Keratinocyte (primary cell): ENCODE measurements at regions not wholly inside any gene's neighbourhood (a gene's known extent, or its start where the extent isn't known, plus 50 kb on each side); places are given as distances from the start of the nearest gene placed in this dataset.

Experiments used
- DNase-seq: peaks from one replicate; pipeline ENCODE4 v3.0.0-alpha.2; 2011; ENCODE audit warnings: low read depth, missing footprints, low spot score
- FAIRE-seq: peaks from 2 replicates; lab custom pipeline; 2011; peaks lifted over from hg19 to GRCh38; lab: Jason Lieb, UNC
- H2AFZ ChIP-seq: 2 replicates; pipeline ENCODE4 v1.6.0; 2012; ENCODE audit warnings: low read length, control low read depth, inconsistent platforms; ENCODE audit not compliant: control insufficient read depth
- H3K27ac ChIP-seq: 2 replicates; pipeline ENCODE4 v1.5.1; 2011; ENCODE audit warnings: low read length; ENCODE audit not compliant: control insufficient read depth, insufficient read depth
- H3K27me3 ChIP-seq: 3 replicates; pipeline ENCODE4 v1.6.0; 2011; ENCODE audit warnings: low read length; ENCODE audit not compliant: control insufficient read depth, insufficient read depth; ENCODE audit errors: extremely low read depth
- H3K36me3 ChIP-seq, 2 experiments: 2 replicates in 1 of 2; 3 replicates in 1 of 2; pipeline ENCODE4 v1.5.1; 2011; ENCODE audit warnings: low read length in 2 of 2, mild to moderate bottlenecking in 1 of 2; ENCODE audit not compliant: control insufficient read depth in 2 of 2, insufficient read depth in 2 of 2; ENCODE audit errors: extremely low read depth in 1 of 2
- H3K4me1 ChIP-seq: 3 replicates; pipeline ENCODE4 v1.5.1; 2011; ENCODE audit warnings: low read length; ENCODE audit not compliant: control insufficient read depth, insufficient read depth; ENCODE audit errors: extremely low read depth
- H3K4me2 ChIP-seq: 3 replicates; pipeline ENCODE4 v1.6.0; 2011; ENCODE audit warnings: low read depth, low read length; ENCODE audit not compliant: control insufficient read depth, insufficient read depth; ENCODE audit errors: extremely low read depth
- H3K4me3 ChIP-seq, 3 experiments: fragments of 200-600 bp in 1 of 3; sonication (generic) in 1 of 3; 2 replicates in 2 of 3; 3 replicates in 1 of 3; pipeline ENCODE4 v1.5.1; 2011 to 2016; ENCODE audit warnings: low read length in 3 of 3, mild to moderate bottlenecking in 3 of 3, control low read depth in 2 of 3, inconsistent platforms in 1 of 3, low read depth in 1 of 3, mixed read lengths in 1 of 3, mixed run types in 1 of 3, moderate library complexity in 1 of 3; ENCODE audit not compliant: control insufficient read depth in 2 of 3, insufficient read depth in 2 of 3; ENCODE audit errors: extremely low read depth in 1 of 3
- H3K79me2 ChIP-seq: 2 replicates; pipeline ENCODE4 v1.6.0; 2012; ENCODE audit warnings: low read length; ENCODE audit not compliant: control insufficient read depth, insufficient read depth
- H3K9ac ChIP-seq: 3 replicates; pipeline ENCODE4 v1.6.0; 2011; ENCODE audit warnings: low read length; ENCODE audit not compliant: control insufficient read depth, insufficient read depth; ENCODE audit errors: extremely low read depth
- H3K9me1 ChIP-seq: 3 replicates; pipeline ENCODE4 v1.6.0; 2011; ENCODE audit warnings: low read length; ENCODE audit not compliant: control insufficient read depth, insufficient read depth; ENCODE audit errors: extremely low read depth
- H3K9me3 ChIP-seq: 2 replicates; pipeline ENCODE4 v1.5.1; 2012; ENCODE audit warnings: low read depth, low read length; ENCODE audit not compliant: control insufficient read depth
- H4K20me1 ChIP-seq: 3 replicates; pipeline ENCODE4 v1.6.0; 2011; ENCODE audit warnings: low read length; ENCODE audit not compliant: control insufficient read depth, insufficient read depth; ENCODE audit errors: extremely low read depth
- EZH2 ChIP-seq: IDR thresholded peaks from one replicate; pipeline ENCODE4 v1.6.1; 2012; ENCODE audit warnings: inconsistent platforms, mild to moderate bottlenecking, low read length, moderate library complexity
- dilution Hi-C: fragments of 300-500 bp; cut with MboI; formaldehyde crosslinking; loops from one replicate; pipeline ENCODE4 v1.7.0; 2020; ENCODE audit warnings: low sequenced_read_pairs; ENCODE audit not compliant: extremely low pct_ligation_motif_present
- TF ChIP-seq, protein P1 (sequence below), 3 experiments: IDR thresholded peaks in 1 of 3; conservative IDR thresholded peaks in 1 of 3; optimal IDR thresholded peaks in 1 of 3; 2 replicates in 2 of 3; 3 replicates in 1 of 3; pipeline versions ENCODE3 to v1.5.1; 2011; ENCODE audit warnings: low read length in 3 of 3, mild to moderate bottlenecking in 3 of 3, moderate library complexity in 2 of 3, control low read depth in 1 of 3, inconsistent platforms in 1 of 3; ENCODE audit not compliant: insufficient read depth in 2 of 3; ENCODE audit errors: extremely low read depth in 1 of 3

DNA sequence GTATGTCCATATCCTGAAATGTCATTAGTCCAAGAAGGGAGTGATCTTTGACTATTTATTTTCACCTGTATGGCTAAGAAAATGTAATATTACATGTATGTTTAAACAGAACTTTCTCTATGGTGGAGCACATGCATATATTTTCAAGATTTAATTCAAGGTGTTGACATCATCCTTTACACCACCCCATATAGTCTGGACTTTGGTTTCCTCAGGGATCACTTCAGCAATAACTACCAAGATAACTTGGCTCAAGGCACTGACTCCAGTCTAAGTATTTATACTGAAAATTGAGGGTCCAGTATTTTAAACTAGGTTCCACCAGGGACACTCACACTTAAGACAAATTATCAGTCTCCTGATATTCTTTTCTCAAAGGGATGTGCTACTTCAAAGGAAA lies 660.6 kb downstream of the EFNB2 start:
- dilution Hi-C loops, result no loop called here
- Histone ChIP-seq H3K27ac (no peak overlapping the region), H3K9ac (no peak overlapping the region), H3K9me3 (no peaks in the 10 kb centered on the region), H3K79me2 (no peaks in the 10 kb centered on the region), H3K4me2 (no peak overlapping the region), H2AFZ (no peak overlapping the region), H3K36me3 (no peaks in the 10 kb centered on the region), H3K9me1 (no peaks in the 10 kb centered on the region), H3K4me3 (no peak overlapping the region), H3K4me1 (no peaks in the 10 kb centered on the region), H4K20me1 (no peaks in the 10 kb centered on the region), H3K27me3 (no peaks in the 10 kb centered on the region)
- FAIRE-seq (no peak), DNase-seq (no peak)
- TF ChIP-seq, protein P1, sequence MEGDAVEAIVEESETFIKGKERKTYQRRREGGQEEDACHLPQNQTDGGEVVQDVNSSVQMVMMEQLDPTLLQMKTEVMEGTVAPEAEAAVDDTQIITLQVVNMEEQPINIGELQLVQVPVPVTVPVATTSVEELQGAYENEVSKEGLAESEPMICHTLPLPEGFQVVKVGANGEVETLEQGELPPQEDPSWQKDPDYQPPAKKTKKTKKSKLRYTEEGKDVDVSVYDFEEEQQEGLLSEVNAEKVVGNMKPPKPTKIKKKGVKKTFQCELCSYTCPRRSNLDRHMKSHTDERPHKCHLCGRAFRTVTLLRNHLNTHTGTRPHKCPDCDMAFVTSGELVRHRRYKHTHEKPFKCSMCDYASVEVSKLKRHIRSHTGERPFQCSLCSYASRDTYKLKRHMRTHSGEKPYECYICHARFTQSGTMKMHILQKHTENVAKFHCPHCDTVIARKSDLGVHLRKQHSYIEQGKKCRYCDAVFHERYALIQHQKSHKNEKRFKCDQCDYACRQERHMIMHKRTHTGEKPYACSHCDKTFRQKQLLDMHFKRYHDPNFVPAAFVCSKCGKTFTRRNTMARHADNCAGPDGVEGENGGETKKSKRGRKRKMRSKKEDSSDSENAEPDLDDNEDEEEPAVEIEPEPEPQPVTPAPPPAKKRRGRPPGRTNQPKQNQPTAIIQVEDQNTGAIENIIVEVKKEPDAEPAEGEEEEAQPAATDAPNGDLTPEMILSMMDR (optimal IDR thresholded peaks at IDR 0.05 in 1 of 3, IDR thresholded peaks at IDR 0.05 in 1 of 3, conservative IDR thresholded peaks at IDR 0.05 in 1 of 3; ENCODE audit: extremely low read depth in 1 of 3, insufficient read depth in 2 of 3, low read length in 3 of 3), result no peak
- no peak for TF ChIP-seq EZH2

DNA sequence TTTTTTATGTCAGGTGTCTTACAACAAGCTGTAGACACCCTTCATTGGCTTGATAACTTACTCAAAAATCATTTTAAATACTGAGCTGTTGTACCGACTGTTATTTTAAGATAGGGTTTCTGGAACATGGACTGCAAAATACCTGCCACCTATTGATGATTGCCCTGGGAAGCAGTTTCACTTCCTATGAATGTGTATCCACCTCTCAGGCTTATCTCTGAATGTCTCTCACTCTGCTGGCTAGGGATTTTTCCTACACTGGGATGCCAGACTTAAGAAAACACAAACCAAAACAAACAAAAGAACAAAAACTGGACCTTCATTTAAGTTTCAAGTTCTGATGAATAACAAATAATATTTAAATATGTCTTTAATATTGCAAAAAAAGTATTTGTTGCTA lies 663.7 kb downstream of the EFNB2 start:
- TF ChIP-seq, protein P1 (optimal IDR thresholded peaks at IDR 0.05 in 1 of 3, IDR thresholded peaks at IDR 0.05 in 1 of 3, conservative IDR thresholded peaks at IDR 0.05 in 1 of 3; ENCODE audit: extremely low read depth in 1 of 3, insufficient read depth in 2 of 3, low read length in 3 of 3), result no peak
- no peaks in the 10 kb centered on the region for H3K9me1 ChIP-seq
- no peak overlapping the region for H2AFZ ChIP-seq
- H3K4me1 ChIP-seq, result no peaks in the 10 kb centered on the region
- no peak overlapping the region for H3K9ac ChIP-seq
- FAIRE-seq (no peak), DNase-seq (no peak)
- H3K27me3 ChIP-seq, result no peaks in the 10 kb centered on the region
- H3K36me3 ChIP-seq, result no peaks in the 10 kb centered on the region
- H3K4me3 ChIP-seq, result no peak overlapping the region
- no peaks in the 10 kb centered on the region for H3K79me2 ChIP-seq
- no peaks in the 10 kb centered on the region for H3K9me3 ChIP-seq
- no peak overlapping the region for H3K27ac ChIP-seq
- no peak overlapping the region for H3K4me2 ChIP-seq
- no peaks in the 10 kb centered on the region for H4K20me1 ChIP-seq
- dilution Hi-C loops, result no loop called here
